DND-41 (cell line): ENCODE measurements at regions not wholly inside any gene's neighbourhood (a gene's known extent, or its start where the extent isn't known, plus 50 kb on each side); places are given as distances from the start of the nearest gene placed in this dataset.

Experiments
- EZH2 ChIP-seq: IDR thresholded peaks from 3 replicates; pipeline ENCODE4 v1.6.1; 2012; ENCODE audit warnings: borderline replicate concordance, low read depth, mild to moderate bottlenecking, moderate library complexity, low read length, inconsistent platforms; ENCODE audit not compliant: severe bottlenecking
- TF ChIP-seq, protein P1 (sequence below): IDR thresholded peaks from 2 replicates; pipeline ENCODE4 v1.5.1; 2012; ENCODE audit warnings: borderline replicate concordance, low read length, moderate library complexity, mild to moderate bottlenecking; ENCODE audit not compliant: poor library complexity, severe bottlenecking; ENCODE audit errors: extremely low read depth

DNA sequence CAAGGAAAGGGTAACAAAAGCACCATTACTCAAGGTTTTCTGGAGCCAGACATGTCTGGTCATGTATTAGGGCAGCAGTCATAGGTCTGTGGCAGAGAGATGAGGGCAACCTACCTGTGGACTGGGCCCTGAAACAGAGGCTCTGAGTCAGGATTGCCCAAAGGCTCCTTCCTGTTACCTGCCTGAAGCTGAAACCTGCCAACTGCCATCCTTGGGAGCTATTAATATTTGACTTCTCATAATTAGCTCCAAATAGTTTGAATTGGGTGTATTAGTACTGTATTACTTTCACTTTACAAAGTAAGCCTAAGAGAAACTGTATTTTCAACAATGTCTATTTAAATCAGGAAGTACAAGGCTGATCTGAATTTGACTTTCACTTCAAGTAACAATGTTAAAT lies 72.0 kb upstream of the TBX18 start:
- TF ChIP-seq, protein P1, sequence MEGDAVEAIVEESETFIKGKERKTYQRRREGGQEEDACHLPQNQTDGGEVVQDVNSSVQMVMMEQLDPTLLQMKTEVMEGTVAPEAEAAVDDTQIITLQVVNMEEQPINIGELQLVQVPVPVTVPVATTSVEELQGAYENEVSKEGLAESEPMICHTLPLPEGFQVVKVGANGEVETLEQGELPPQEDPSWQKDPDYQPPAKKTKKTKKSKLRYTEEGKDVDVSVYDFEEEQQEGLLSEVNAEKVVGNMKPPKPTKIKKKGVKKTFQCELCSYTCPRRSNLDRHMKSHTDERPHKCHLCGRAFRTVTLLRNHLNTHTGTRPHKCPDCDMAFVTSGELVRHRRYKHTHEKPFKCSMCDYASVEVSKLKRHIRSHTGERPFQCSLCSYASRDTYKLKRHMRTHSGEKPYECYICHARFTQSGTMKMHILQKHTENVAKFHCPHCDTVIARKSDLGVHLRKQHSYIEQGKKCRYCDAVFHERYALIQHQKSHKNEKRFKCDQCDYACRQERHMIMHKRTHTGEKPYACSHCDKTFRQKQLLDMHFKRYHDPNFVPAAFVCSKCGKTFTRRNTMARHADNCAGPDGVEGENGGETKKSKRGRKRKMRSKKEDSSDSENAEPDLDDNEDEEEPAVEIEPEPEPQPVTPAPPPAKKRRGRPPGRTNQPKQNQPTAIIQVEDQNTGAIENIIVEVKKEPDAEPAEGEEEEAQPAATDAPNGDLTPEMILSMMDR: no peak
- no peak for TF ChIP-seq EZH2
